Kidney tubule cell (primary cell): ENCODE measurements at regions not wholly inside any gene's neighbourhood (a gene's known extent, or its start where the extent isn't known, plus 50 kb on each side); places are given as distances from the start of the nearest gene placed in this dataset.
A peak's percentile ranks its signal among the peaks of the same experiment; 100 is the strongest.
"Not testable (repeated sequence)": the region's sequence is repeated elsewhere in the genome, so short reads cannot be mapped to it uniquely, and the experiment has no call there.

Source experiments
- DNase-seq: peaks from one replicate; pipeline ENCODE4 v3.0.0-alpha.2; 2018; ENCODE audit warnings: low spot score

DNA sequence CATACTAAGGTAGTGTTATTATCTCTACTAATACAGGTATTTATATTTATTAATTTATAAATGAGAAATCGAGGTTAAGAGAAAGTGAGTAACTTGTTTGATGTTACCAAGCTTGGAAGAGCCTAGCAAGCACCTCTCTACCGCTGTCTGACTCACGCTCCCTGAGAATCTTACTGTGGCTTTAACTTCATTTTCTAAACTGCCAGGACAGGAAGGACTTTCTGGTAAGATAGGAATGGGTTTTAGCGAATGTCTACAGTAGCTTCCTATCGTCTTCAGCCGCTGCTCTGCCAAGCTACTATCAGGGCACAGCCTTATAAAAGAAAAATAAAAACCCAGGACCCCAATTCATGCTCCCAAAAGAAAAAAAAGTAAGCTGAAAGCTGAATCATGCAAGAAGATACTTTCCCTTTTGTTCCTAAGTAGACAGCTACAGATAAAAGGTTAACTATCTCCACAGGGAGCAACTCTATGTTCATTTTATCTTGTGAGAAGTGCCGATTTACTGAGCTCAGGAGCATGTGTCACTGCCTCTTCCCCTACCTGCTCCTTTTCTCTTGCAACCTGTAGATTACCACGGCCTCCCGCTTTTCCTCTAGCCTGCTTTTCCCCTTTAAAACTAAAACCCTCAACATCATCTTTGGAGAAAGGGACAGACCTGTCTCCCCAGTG lies 60.2 kb downstream of the THNSL1 start:
- DNase-seq = peak; percentile 26

DNA sequence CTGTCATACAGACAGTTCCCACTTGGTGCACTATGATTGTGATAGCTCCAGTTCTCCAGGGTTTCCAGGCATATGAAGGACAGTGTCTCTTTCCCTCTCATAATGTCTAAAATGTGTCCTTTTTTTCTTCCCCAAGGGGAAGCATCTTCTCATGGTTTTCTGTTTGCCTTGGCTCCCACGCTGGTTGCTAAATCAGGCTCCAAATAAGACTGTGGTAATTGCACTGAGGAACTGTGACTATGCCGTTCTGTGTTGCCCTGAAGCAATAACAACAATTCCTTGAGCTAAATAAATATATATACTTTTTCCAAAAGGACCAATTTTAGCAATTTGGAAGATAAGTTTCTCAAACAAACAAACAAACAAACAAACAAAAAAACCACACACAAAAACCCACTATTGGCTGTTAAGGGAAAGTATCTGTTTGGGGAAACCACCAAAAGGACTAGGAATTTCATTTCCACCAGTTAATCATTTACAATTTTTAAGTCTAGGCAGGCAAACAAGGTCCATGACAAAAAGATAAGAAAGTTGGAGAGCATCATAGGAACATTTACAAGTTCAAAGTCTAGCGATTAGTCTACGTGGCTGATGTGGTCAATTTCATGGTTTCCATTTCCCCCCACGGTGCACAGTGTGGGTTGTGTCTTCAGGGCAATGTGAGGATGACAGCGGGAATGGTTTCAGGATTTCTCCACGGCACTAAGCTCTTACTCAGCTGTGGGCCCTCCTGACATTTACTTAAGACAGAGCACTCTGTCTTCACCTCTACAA lies 62.4 kb downstream of the THNSL1 start:
- peak; percentile 9 for DNase-seq

DNA sequence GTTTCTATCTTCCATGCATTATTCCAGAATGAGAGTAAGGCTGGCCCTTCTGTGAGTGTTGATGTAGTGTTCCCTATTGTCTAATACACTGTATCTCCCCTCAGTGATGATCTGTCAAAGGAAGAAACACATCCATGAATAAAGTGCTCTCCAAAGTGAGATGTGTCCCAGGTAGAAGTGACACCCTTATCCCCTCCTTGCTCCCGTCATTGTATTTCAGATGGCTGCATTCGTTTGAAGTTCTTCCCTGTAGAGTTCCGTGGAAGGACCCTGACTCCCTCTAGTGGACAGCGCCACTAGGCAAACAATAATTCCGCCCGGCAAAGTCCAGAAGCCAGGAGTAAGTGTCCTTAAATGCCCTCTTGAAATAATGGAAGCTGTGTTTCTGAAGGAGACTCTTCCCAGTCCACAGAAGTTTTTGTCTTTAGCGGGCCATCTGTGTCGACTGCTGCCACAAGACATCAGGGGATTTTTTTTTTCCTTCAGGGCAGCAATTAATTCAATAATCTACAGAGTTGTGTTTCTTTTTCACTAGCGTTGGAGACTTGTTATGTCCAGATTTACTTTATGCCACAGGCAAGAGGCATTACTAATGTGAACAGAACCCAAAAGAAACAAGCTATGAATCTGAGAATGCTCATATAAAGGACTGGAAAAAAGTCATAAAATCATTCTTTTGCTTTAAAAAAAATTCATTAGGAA lies 64.6 kb downstream of the THNSL1 start:
- peak; percentile 82 for DNase-seq

DNA sequence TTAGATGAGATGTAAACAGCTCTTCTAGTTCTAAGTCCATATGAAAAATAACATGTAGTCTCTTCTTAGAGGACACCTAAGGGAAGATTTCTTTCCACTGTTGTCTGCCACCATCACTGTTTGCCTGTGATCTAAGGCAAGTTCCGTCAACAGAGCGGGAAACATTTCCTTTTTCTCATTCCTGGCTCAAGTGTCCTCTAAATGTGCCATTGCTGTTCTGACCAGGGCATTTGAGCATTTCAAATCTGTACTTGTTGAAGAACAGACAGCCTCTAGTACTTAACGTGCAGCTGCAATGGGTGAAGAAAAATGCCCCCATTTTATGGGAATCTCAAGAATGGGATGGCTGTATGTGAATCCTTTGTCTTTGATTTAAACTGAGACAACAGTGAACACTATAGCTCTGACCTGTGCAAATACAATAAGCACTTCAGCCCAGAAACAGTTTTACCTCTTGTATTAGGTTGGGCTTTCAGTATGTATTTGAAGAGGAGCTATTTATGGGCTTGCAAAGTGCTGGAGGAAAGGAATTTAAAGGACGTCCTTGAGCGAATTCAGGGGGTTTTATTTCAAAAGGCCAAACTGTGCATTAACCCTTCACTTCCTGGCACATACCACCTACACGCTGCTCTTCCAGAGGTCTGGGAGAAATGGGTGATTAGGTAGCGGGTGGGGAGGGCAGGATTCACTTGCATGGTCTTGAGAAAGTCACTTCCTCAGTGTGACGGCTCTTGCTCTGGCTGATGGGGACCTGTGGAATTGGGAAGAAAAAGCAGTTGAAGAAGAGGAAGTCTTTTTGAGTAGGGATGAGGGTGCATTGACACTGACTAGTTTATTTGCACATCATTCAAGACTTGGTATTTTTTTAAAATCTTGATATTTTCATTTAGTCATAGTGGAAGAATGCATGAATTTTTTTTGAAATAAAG lies 66.1 kb downstream of the THNSL1 start:
- DNase-seq = no peak

DNA sequence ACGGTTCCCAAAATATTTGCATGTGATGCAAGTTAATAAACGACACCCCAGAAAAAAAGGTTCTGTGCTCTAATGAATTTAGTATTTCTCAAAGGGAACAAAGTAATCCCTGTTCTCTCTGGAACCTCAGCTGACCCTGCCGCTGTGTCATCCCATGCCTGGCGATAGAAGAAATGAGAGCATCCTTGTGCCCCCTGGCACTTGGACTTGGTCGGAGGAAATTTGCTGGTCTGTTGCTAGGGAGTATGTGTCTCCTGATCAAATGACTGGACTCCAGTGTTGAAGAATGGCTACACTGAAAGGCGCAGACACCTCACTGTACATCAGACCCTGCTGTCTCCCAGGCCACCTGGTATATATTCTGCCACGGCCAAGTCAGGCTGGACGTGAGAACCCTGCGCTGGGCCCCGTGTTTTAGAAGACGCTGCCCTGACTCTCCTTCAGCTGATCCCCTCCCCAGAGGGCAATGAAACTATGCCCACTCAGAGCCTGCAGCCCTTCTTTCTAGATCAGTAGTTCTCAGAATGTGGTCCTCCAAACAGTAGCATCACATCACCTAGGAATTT lies 67.2 kb downstream of the THNSL1 start:
- no peak for DNase-seq

DNA sequence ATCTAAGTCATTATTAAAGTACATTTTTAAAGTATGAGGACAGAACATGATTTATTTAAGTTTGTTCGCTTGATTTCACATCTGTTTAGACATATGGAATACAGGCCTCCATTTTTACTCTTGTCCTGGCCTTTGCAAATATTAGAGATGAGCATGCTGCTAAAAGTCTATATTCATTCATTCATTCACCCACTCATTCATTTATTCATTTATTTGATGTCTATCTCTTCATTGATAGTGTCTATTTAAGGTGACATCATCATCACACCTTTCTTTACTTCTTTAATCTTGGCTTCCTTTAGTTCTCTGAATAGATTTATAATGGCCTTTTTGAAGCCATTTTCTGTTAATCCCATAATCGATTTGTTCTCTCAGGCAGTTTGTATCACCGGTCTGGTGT lies 68.0 kb downstream of the THNSL1 start:
- no peak for DNase-seq

DNA sequence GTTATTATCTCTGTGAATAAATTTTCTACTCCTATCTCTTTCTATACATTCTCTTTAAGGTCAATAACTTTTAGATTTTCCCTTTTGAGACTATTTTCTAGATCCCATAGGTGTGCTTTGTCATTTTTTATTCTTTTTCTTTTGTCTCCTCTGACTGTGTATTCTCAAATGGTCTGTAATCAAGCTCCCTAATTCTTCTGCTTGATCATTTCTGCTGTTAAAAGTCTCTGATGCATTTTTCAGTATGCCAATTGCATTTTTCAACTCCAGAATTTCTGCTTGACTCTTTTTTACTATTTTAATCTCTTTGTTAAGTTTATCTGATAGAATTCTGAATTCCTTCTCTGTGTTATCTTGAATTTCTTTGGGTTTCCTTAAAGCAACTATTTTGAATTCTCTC lies 78.2 kb downstream of the THNSL1 start:
- DNase-seq = no peak

DNA sequence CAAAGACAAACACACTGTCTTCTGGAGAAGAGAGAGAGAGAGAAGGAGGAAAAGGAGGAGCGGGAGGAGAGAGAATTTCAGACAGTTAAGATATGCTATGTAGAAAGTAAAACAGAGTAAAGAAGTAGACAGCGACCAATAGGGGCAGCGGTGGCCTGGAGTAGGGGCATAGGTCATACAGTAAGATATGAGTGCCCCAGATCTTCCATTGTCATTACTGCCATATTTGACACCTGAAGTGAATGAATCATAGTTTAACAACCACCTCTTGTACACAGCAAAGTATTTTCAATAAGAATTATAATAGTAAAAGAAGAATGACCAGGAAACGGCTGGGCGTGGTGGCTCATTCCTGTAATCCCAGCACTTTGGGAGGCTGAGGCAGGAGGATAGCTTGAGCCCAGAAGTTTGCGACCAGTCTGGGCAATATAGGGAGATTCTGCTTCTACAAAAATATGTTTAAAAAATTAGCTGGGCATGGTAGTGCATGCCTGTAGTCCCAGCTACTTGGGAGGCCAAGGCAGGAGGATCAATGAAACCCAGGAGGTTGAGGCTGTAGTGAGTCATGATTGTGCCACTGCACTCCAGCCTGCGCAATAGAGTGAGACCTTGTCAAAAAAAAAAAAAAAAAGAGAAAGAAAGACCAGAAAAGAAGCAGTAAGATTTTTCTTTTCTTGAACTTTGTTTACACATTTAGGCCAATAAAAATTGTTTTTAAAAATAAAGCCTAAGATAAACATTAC lies 77.0 kb upstream of the GPR158 start:
- DNase-seq = no peak

DNA sequence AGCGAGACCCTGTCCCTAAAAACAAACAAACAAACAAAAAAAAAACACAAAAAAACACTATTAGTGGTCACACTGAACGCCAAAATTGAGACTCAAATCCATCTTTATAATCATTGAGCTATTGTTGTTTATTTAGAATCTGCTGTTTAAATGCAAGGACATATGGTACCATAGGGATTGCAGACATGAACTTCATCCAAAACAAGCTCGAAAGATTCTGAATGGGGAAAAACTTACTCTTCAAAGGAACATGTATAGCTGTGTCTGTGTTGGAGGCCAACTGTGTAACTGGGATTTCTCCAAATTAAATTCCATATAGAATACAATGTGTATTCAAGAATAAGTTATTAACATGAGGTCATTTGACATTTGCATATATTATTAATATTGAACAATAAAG lies 74.7 kb upstream of the GPR158 start:
- DNase-seq = no peak

DNA sequence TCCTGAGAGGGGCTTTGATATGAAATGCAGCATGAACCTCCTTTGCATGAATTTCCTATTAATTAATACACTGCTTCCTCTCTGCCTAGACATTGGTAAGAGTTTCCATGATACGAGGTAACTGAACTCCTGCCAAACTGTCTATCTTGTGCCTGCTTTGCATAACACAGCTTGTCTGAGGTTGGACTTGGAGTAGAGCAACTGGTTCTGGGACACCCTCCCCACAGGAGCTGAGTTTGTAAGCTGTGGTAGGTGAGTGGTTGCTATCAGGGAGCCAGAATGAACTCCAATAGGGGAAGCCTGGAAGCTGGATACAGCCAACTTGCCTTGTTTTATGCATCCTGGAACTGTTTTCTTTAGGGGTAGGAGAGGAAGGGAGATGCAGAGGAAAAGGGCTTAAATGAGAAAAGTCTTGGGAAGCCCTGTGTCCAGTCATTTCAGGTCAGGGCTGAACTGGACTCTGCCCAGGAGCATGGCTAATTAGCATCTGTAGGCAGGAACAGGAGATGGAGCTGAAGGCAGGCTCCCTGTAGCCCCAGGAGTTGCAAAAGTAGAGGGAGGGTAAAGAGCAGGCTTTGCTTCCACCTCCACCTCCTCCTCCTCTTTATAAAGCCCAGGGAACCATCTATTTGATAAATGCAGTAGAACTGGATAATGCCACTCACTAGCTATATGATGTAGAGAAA lies 73.2 kb upstream of the GPR158 start:
- DNase-seq = no peak

DNA sequence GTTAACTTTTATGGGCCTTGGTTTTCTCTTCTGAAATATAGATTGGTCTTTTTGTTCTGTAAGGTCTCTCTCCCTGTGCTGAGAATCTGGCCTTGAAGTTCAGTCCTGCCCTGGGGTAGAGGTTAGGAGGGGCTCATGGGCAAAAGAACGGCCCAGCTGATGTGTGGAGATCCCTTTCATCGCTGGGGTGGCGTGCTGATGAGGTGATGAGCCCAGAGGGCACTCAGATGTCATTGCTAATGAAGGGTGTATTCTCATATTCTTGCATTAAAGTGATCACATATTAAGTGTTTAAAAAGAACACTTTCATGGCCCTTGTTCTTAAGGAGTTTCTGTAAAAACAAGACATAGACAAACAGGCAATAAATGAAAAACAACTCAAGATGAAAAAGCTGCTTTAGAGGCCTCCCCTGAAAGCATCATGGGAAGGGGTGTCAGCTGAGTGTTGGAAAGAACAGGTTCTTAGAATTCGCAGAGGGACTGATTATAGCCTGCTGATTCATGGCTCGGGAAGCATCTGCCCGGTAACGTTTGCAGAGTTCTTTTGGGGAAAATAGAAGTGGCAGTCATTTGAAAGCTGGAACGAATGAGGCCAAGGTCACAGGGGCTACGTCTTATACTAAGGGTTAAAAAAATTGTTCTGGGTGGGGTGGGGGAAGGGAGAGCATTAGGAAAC lies 72.5 kb upstream of the GPR158 start:
- no peak for DNase-seq

DNA sequence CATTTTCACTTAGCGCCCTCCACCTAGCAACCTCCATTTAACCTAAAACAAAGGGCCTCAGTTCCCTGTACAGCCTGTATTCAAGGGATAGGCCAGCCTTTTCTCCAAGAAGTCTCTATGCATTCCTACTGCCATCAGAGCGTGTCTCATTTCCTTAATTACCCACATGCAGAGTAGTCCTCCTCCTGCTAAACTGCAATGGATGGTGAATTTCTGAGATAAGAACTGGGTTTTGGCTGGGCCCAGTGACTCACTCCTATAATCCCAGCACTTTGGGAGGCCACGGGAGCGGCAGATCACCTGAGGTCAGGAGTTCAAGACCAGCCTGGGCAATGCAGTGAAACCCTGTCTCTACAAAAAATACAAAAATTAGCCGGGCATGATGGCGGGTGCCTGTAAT lies 71.1 kb upstream of the GPR158 start:
- DNase-seq = peak; percentile 22

DNA sequence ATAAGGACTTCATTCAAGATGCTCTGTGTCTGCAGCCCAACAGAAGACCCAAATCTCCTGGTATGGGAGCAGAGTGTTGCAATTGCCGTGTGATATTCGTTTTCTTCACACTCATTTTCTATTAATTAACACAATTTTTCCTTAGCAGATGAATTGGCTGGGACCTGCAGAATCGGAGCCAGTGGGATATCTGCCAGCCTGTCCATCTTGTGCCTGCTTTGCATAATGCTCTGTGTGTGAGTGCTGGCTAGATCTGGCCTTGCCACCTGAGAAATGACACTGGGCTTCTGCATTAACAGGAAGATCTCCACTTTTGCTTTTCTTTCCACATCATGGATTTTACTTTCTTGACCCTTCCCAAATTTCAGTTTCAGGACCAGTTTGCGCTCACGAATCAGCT lies 70.4 kb upstream of the GPR158 start:
- no peak for DNase-seq

DNA sequence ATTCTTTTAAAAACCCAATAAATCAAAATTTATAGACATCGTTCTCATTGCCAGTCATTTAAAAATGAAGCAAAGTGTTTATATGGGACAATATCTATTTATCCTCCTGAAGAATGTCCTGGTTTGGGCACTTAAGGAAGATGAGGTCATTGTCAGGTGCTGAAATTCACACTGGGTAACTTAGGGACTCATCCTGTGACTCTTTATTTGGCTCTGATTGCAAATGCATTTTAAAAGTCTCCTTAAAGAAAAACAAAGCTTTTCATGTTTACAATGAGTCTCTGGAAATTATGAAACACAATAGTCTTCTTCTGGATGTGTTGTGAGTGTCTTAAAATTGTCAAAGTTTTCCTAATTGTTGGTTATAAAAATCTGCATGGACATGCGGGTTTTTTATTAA lies 69.5 kb upstream of the GPR158 start:
- DNase-seq = no peak

DNA sequence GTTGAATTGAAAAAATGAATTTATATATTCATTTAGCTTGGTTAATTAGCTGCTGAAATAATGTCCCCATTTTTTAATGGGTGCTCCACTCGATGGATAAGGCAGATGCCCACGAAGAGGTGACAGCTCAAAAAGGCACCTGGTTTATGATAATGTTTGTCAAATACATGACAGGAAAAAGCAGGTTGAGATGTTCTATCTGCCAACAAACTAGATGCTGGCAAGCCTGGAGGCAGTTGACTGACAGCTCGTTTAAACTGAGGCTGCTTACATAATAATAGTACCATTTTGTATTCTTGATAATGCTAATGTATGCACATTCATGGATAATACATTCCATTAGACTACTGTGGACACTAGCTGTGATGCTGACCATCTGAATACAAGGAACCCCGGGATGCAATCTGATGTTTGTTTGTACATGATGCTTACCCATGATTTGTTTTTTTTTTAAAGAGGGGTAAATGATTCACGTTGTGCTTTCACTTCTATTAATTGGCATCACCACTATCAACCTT lies 69.0 kb upstream of the GPR158 start:
- no peak for DNase-seq

DNA sequence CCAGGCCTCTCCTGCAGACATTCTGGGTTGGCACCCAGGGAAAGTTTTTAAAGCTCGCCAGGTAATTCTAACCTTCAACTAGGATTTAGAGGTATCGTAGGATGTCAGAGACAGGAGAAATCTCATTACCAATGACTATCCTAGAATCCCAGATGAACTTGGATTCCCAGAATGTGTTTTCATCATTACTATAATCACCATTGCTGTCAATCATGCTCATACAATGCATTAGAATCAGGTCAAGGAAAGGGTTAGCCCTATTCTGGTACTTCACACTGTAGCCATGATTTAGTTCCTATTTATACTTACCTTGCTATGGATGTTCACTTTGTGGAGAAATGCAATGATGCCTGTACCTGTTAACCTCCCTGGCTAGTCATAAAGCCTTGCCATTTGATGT lies 67.0 kb upstream of the GPR158 start:
- no peak for DNase-seq

DNA sequence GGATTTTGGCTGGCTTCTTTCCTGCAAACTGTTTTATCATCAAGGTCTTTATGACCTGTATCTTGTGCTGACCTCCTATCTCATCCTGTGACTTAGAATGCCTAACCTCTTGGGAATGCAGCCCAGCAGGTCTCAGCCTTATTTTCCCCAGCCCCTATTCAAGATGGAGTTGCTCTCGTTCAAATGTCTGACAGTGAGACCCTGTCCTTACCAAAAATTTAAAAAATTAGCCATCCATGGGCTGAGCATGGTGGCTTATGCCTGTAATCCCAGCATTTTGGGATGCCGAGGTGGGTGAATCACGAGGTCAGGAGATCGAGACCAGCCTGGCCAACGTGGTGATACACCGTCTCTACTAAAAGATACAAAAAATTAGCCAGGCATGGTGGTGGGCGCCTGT lies 64.9 kb upstream of the GPR158 start:
- not testable (repeated sequence) for DNase-seq

DNA sequence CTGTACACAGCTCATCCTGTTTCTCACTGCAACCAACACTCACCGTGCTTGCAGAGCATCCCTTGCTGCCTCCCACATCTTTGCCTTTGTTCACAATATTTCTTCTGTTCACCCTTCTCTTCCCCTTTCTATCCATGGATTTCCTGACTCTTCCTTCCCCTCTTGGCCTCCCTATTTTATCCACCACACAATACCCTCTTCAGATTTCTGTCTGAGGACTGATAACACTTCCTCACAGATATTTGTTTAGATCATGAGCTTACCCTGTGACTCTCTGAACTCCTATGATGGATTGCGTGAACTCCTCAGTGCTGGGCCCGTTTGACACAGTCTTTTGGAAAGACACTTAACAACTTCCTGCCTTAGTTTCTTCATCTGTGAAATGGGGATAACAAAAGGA lies 62.8 kb upstream of the GPR158 start:
- no peak for DNase-seq

DNA sequence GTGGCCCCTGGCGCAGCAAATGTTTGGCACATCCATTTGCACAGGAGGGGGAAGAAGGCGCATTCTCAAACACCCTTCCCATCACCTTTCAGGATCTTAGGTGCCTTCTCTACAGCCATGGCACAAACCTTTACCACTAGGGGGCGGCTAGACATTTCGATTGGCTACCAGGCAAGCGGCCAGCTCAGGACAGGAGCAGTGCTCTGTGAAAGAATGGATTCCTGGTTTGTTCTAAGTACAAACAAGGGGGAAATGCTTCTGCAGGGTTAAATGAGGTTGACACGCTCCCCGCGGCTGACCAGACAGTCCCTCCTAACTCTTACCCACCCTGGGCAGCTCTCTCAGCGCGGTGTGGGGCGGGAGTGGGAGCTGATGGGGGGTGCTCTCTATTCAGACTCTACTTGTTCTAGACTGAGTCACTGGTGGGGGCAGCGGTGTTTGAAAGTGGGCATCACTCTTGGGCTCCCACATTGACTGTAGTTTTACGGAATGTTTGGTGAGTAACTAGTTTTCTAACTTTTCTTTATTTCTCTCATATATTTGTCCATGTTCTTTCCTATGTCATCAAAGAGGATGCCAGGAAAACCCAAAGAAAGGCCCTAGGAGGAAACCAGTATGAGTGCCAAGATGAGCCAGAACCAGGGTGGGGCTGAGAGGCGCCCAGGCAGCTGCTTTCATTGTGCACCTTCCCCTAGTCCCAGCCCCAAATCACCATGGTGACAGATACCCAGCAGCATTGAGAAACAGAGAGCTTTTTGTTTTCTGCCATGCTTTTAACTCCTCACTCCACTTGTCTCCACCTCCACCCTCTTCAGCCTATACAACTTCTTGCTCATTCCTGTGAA lies 61.4 kb upstream of the GPR158 start:
- peak; percentile 73 for DNase-seq
